ENCODE measurements at regions not wholly inside any gene's neighbourhood (a gene's known extent, or its start where the extent isn't known, plus 50 kb on each side); places are given as distances from the start of the nearest gene placed in this dataset.

- TF ChIP-seq ZNF396 (CRISPR knock-in tag; IDR thresholded peaks at IDR 0.05; ENCODE audit: borderline replicate concordance) (no peak), NR1H2 (CRISPR knock-in tag; IDR thresholded peaks at IDR 0.05) (no peak), PRRX2 (CRISPR knock-in tag; IDR thresholded peaks at IDR 0.05) (no peak), ZNF281 (CRISPR knock-in tag; IDR thresholded peaks at IDR 0.05) (no peak)
Measured at GRCh38 chr10:109737626-109738025, 185.7 kb downstream of the XPNPEP1 start (continued).

- Mint-ChIP-seq H3K9me3 (0 out of 2 replicates have a peak, but pooled peaks cover 4% of the 10 kb centered on the region), H3K4me1 (no peaks in the 10 kb centered on the region), H3K4me3 (no peak overlapping the region), H3K27me3 (ENCODE audit: low read depth) (no peaks in the 10 kb centered on the region; the same call in 1 of the 2 replicates), H3K36me3 (no peaks in the 10 kb centered on the region), H3K27ac (no peak overlapping the region)
- ATAC-seq (no peak), DNase-seq (ENCODE audit: low spot score) (no peak)
- TF ChIP-seq FOXP4 (CRISPR knock-in tag; IDR thresholded peaks at IDR 0.05): no peak
- no peak for TF ChIP-seq FOXJ3 (CRISPR knock-in tag; IDR thresholded peaks at IDR 0.05; ENCODE audit: borderline replicate concordance)
- no peak for TF ChIP-seq SMAD4 (CRISPR knock-in tag; IDR thresholded peaks at IDR 0.05)
- no peak for TF ChIP-seq NFATC4 (CRISPR knock-in tag; IDR thresholded peaks at IDR 0.05)
- TF ChIP-seq RELA (CRISPR knock-in tag; IDR thresholded peaks at IDR 0.05; ENCODE audit: borderline replicate concordance): no peak
- no peak for TF ChIP-seq E2F4 (CRISPR knock-in tag; IDR thresholded peaks at IDR 0.05; ENCODE audit: borderline replicate concordance, low read depth)
- no peak for TF ChIP-seq GABPB1 (CRISPR knock-in tag; IDR thresholded peaks at IDR 0.05)
- TF ChIP-seq NFYB (CRISPR knock-in tag; conservative IDR thresholded peaks at IDR 0.05; ENCODE audit: low read depth): no peak
- no peak for TF ChIP-seq NFE2L1 (CRISPR knock-in tag; IDR thresholded peaks at IDR 0.05)
- TF ChIP-seq ZBTB43 (CRISPR knock-in tag; IDR thresholded peaks at IDR 0.05): no peak
- TF ChIP-seq AFF4 (CRISPR knock-in tag; IDR thresholded peaks at IDR 0.05; ENCODE audit: borderline replicate concordance): no peak
- no peak for TF ChIP-seq E2F1 (CRISPR knock-in tag; IDR thresholded peaks at IDR 0.05)
- CTCF ChIA-PET: no interaction called here
- POLR2A ChIA-PET: no interaction called here
Measured at GRCh38 chr10:109737009-109737408, 186.3 kb downstream of the XPNPEP1 start.

Data from WTC11 (cell line).